ENCODE measurements at regions not wholly inside any gene's neighbourhood (a gene's known extent, or its start where the extent isn't known, plus 50 kb on each side); places are given as distances from the start of the nearest gene placed in this dataset.

DNA sequence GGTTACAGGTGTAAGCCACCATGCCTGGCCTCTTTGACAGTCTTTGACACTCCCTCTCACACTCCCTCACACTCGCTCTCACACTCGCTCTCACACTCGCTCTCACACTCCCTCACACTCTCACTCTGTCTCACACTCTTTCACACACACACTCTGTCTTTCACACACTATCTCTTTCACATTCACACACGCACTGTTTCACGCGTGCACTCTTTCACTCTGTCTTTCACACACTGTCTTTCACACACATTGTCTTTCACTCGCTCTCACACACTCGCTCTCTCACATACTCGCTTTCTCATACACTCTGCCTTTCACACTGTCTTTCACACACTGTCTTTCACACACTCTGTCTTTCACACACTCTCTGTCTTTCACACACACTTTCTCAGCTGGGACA, 167.1 kb upstream of the CXCL13 start:
- TF ChIP-seq, protein P1, sequence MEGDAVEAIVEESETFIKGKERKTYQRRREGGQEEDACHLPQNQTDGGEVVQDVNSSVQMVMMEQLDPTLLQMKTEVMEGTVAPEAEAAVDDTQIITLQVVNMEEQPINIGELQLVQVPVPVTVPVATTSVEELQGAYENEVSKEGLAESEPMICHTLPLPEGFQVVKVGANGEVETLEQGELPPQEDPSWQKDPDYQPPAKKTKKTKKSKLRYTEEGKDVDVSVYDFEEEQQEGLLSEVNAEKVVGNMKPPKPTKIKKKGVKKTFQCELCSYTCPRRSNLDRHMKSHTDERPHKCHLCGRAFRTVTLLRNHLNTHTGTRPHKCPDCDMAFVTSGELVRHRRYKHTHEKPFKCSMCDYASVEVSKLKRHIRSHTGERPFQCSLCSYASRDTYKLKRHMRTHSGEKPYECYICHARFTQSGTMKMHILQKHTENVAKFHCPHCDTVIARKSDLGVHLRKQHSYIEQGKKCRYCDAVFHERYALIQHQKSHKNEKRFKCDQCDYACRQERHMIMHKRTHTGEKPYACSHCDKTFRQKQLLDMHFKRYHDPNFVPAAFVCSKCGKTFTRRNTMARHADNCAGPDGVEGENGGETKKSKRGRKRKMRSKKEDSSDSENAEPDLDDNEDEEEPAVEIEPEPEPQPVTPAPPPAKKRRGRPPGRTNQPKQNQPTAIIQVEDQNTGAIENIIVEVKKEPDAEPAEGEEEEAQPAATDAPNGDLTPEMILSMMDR (IDR thresholded peaks at IDR 0.05; ENCODE audit: low read depth, low read length, missing input control), result no peak
- TF ChIP-seq FOXA1 (IDR thresholded peaks at IDR 0.05) (no peak), JUND (IDR thresholded peaks at IDR 0.05) (no peak), GABPA (IDR thresholded peaks at IDR 0.05 in 1 of 2, conservative IDR thresholded peaks at IDR 0.05 in 1 of 2) (no peak), RAD21 (IDR thresholded peaks at IDR 0.05) (no peak), SP1 (IDR thresholded peaks at IDR 0.05) (no peak), TAF1 (conservative IDR thresholded peaks at IDR 0.05) (no peak), EGR1 (IDR thresholded peaks at IDR 0.05; ENCODE audit: low read depth in 2 of 2) (no peak)
- TF ChIP-seq, protein P2, sequence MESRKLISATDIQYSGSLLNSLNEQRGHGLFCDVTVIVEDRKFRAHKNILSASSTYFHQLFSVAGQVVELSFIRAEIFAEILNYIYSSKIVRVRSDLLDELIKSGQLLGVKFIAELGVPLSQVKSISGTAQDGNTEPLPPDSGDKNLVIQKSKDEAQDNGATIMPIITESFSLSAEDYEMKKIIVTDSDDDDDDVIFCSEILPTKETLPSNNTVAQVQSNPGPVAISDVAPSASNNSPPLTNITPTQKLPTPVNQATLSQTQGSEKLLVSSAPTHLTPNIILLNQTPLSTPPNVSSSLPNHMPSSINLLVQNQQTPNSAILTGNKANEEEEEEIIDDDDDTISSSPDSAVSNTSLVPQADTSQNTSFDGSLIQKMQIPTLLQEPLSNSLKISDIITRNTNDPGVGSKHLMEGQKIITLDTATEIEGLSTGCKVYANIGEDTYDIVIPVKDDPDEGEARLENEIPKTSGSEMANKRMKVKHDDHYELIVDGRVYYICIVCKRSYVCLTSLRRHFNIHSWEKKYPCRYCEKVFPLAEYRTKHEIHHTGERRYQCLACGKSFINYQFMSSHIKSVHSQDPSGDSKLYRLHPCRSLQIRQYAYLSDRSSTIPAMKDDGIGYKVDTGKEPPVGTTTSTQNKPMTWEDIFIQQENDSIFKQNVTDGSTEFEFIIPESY (IDR thresholded peaks at IDR 0.05), result no peak
- TF ChIP-seq, protein P3, sequence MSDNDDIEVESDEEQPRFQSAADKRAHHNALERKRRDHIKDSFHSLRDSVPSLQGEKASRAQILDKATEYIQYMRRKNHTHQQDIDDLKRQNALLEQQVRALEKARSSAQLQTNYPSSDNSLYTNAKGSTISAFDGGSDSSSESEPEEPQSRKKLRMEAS (IDR thresholded peaks at IDR 0.05), result no peak
- TF ChIP-seq, protein P4, sequence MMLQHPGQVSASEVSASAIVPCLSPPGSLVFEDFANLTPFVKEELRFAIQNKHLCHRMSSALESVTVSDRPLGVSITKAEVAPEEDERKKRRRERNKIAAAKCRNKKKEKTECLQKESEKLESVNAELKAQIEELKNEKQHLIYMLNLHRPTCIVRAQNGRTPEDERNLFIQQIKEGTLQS (IDR thresholded peaks at IDR 0.05), result no peak
- TF ChIP-seq, protein P5, sequence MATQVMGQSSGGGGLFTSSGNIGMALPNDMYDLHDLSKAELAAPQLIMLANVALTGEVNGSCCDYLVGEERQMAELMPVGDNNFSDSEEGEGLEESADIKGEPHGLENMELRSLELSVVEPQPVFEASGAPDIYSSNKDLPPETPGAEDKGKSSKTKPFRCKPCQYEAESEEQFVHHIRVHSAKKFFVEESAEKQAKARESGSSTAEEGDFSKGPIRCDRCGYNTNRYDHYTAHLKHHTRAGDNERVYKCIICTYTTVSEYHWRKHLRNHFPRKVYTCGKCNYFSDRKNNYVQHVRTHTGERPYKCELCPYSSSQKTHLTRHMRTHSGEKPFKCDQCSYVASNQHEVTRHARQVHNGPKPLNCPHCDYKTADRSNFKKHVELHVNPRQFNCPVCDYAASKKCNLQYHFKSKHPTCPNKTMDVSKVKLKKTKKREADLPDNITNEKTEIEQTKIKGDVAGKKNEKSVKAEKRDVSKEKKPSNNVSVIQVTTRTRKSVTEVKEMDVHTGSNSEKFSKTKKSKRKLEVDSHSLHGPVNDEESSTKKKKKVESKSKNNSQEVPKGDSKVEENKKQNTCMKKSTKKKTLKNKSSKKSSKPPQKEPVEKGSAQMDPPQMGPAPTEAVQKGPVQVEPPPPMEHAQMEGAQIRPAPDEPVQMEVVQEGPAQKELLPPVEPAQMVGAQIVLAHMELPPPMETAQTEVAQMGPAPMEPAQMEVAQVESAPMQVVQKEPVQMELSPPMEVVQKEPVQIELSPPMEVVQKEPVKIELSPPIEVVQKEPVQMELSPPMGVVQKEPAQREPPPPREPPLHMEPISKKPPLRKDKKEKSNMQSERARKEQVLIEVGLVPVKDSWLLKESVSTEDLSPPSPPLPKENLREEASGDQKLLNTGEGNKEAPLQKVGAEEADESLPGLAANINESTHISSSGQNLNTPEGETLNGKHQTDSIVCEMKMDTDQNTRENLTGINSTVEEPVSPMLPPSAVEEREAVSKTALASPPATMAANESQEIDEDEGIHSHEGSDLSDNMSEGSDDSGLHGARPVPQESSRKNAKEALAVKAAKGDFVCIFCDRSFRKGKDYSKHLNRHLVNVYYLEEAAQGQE (IDR thresholded peaks at IDR 0.05), result no peak
